SK-MEL-5 (cell line): ENCODE measurements at regions not wholly inside any gene's neighbourhood (a gene's known extent, or its start where the extent isn't known, plus 50 kb on each side); places are given as distances from the start of the nearest gene placed in this dataset.
"Not testable (repeated sequence)": the region's sequence is repeated elsewhere in the genome, so short reads cannot be mapped to it uniquely, and the experiment has no call there.

Experiments
- DNase-seq: peaks from one replicate; pipeline ENCODE4 v3.0.0-alpha.2; 2016; ENCODE audit warnings: low read depth, low spot score
- in situ Hi-C: cut with HindIII; loops from 2 replicates; pipeline ENCODE4 v1.10.0; 2016; ENCODE audit warnings: low sequenced_read_pairs, high pct_unique_total_duplicates, low pct_unique_long_range_greater_than_20kb

GRCh38 chr5:39650008-39650762 is 225.4 kb upstream of the DAB2 start:
- in situ Hi-C loops = no loop called here
- peak; percentile 76 for DNase-seq

- peak; percentile 22 for DNase-seq
- in situ Hi-C loops = no loop called here
Observed at GRCh38 chr5:39648848-39649227, 224.1 kb upstream of the DAB2 start.

GRCh38 chr5:39648085-39648847 is 223.5 kb upstream of the DAB2 start:
- DNase-seq = no peak
- in situ Hi-C loops = no loop called here

GRCh38 chr5:39640552-39640951 is 215.8 kb upstream of the DAB2 start:
- in situ Hi-C loops = no loop called here

GRCh38 chr5:39639618-39640089 is 214.9 kb upstream of the DAB2 start:
- in situ Hi-C loops = no loop called here

More at GRCh38 chr5:39640552-39640951, 215.8 kb upstream of the DAB2 start:
- no peak for DNase-seq

GRCh38 chr5:39638813-39639212 is 214.0 kb upstream of the DAB2 start:
- DNase-seq = no peak

More at GRCh38 chr5:39639618-39640089, 214.9 kb upstream of the DAB2 start:
- DNase-seq = no peak

GRCh38 chr5:39633057-39633456 is 208.3 kb upstream of the DAB2 start:
- in situ Hi-C loops = no loop called here
- no peak for DNase-seq

More at GRCh38 chr5:39638813-39639212, 214.0 kb upstream of the DAB2 start:
- in situ Hi-C loops = no loop called here

- in situ Hi-C loops = no loop called here
- no peak for DNase-seq
Observed at GRCh38 chr5:39631958-39632357, 207.2 kb upstream of the DAB2 start.

GRCh38 chr5:39629946-39630345 is 205.2 kb upstream of the DAB2 start:
- DNase-seq = no peak
- in situ Hi-C loops = no loop called here

- DNase-seq = no peak
- in situ Hi-C loops = no loop called here
Observed at GRCh38 chr5:39628348-39628747, 203.6 kb upstream of the DAB2 start.

- no peak for DNase-seq
- in situ Hi-C loops = no loop called here
Observed at GRCh38 chr5:39624890-39625289, 200.1 kb upstream of the DAB2 start.

- DNase-seq = peak; percentile 40
- in situ Hi-C loops = no loop called here
Observed at GRCh38 chr5:39624268-39624886, 199.6 kb upstream of the DAB2 start.

- in situ Hi-C loops = no loop called here
- peak; percentile 86 for DNase-seq
Observed at GRCh38 chr5:39623291-39623865, 198.6 kb upstream of the DAB2 start.

- in situ Hi-C loops = no loop called here
Observed at GRCh38 chr5:39622281-39622680, 197.5 kb upstream of the DAB2 start.

GRCh38 chr5:39619168-39619818 is 194.5 kb upstream of the DAB2 start:
- in situ Hi-C loops = no loop called here
- DNase-seq = no peak

More at GRCh38 chr5:39622281-39622680, 197.5 kb upstream of the DAB2 start:
- DNase-seq = no peak

GRCh38 chr5:39618391-39618790 is 193.6 kb upstream of the DAB2 start:
- no peak for DNase-seq
- in situ Hi-C loops = no loop called here

GRCh38 chr5:39616131-39616530 is 191.4 kb upstream of the DAB2 start:
- in situ Hi-C loops = no loop called here
- DNase-seq = no peak

GRCh38 chr5:39611076-39611475 is 186.3 kb upstream of the DAB2 start:
- DNase-seq, in situ Hi-C loops: not testable (repeated sequence)
